SK-N-SH (cell line): ENCODE measurements at regions not wholly inside any gene's neighbourhood (a gene's known extent, or its start where the extent isn't known, plus 50 kb on each side); places are given as distances from the start of the nearest gene placed in this dataset.

ENCODE experiments used
- CTCF ChIA-PET: fragments of 300-600, 350-600 bp; formaldehyde crosslinking; extraction: SDS; loops from one replicate; lab custom pipeline; 2021; lab: Yijun Ruan, JAX
- POLR2A ChIA-PET: fragments of 350-600 bp; sonication (Branson Sonifier 250); formaldehyde crosslinking; extraction: SDS; loops from one replicate; lab custom pipeline; 2020; ENCODE audit warnings: antibody characterized with exemption, inconsistent platforms; lab: Yijun Ruan, JAX
- DNase-seq: peaks from one replicate; pipeline ENCODE4 v3.0.0; 2012
- H2AFZ ChIP-seq: fragments of 200-600 bp; sonication (generic); 2 replicates; pipeline ENCODE4 v1.8.1; 2016; ENCODE audit warnings: antibody characterized with exemption, mild to moderate bottlenecking, low read depth
- H3F3A ChIP-seq: fragments of 200-600 bp; sonication (generic); replicated peaks from 2 replicates; pipeline ENCODE3; 2016; ENCODE audit warnings: antibody characterized with exemption, mild to moderate bottlenecking; ENCODE audit not compliant: insufficient read depth
- H3K27ac ChIP-seq, 2 experiments: fragments of 200-500 bp in 1 of 2; fragments of 200-600 bp in 1 of 2; sonication (Bioruptor generic) in 1 of 2; sonication (generic), shearing (Covaris generic) in 1 of 2; 2 replicates each; pipeline versions ENCODE4 v1.5.1 to v1.6.1; 2014 to 2016; ENCODE audit warnings: low read depth in 2 of 2, inconsistent platforms in 1 of 2, low read length in 1 of 2, mild to moderate bottlenecking in 1 of 2, mixed read lengths in 1 of 2
- H3K27me3 ChIP-seq: fragments of 200-600 bp; sonication (generic), shearing (Covaris generic); 2 replicates; pipeline ENCODE4 v1.6.1; 2016; ENCODE audit warnings: mixed run types; ENCODE audit not compliant: insufficient read depth
- H3K36me3 ChIP-seq, 2 experiments: fragments of 200-500 bp in 1 of 2; fragments of 200-600 bp in 1 of 2; sonication (Bioruptor generic) in 1 of 2; sonication (generic) in 1 of 2; replicated peaks in 1 of 2; 2 replicates each; pipeline versions ENCODE3 to v1.5.1; 2014 to 2016; ENCODE audit warnings: low read length in 1 of 2, mild to moderate bottlenecking in 1 of 2; ENCODE audit not compliant: insufficient read depth in 2 of 2, control insufficient read depth in 1 of 2
- H3K4me1 ChIP-seq, 2 experiments: fragments of 200-500 bp in 1 of 2; fragments of 200-600 bp in 1 of 2; sonication (Bioruptor generic) in 1 of 2; sonication (generic), shearing (Covaris generic) in 1 of 2; 2 replicates each; pipeline versions ENCODE4 v1.5.1 to v1.6.1; 2014 to 2016; ENCODE audit warnings: low read depth in 1 of 2, low read length in 1 of 2, mixed run types in 1 of 2; ENCODE audit not compliant: insufficient read depth in 2 of 2, control insufficient read depth in 1 of 2
- H3K4me2 ChIP-seq: fragments of 200-600 bp; sonication (generic), shearing (Covaris generic); 2 replicates; pipeline ENCODE4 v1.6.1; 2017; ENCODE audit warnings: mixed run types
- H3K4me3 ChIP-seq, 2 experiments: fragments of 200-500 bp in 1 of 2; fragments of 200-600 bp in 1 of 2; sonication (Bioruptor generic) in 1 of 2; sonication (generic), shearing (Covaris generic) in 1 of 2; 2 replicates each; pipeline versions ENCODE4 v1.5.1 to v1.8.1; 2014 to 2016; ENCODE audit warnings: low read depth in 2 of 2, inconsistent platforms in 1 of 2, low read length in 1 of 2, mild to moderate bottlenecking in 1 of 2, mixed read lengths in 1 of 2, moderate library complexity in 1 of 2
- H3K79me2 ChIP-seq: fragments of 200-600 bp; sonication (generic); 2 replicates; pipeline ENCODE4 v1.8.1; 2017; ENCODE audit warnings: mild to moderate bottlenecking; ENCODE audit not compliant: insufficient read depth
- H3K9ac ChIP-seq: fragments of 200-600 bp; sonication (generic); 2 replicates; pipeline ENCODE4 v1.6.1; 2017; ENCODE audit warnings: mixed run types
- H3K9me2 ChIP-seq: fragments of 200-600 bp; sonication (generic); 2 replicates; pipeline ENCODE4 v1.6.1; 2017; ENCODE audit warnings: mixed run types
- H3K9me3 ChIP-seq: fragments of 200-600 bp; sonication (generic); 2 replicates; pipeline ENCODE4 v1.6.1; 2017; ENCODE audit warnings: mixed run types, mild to moderate bottlenecking, moderate library complexity
- H4K20me1 ChIP-seq: fragments of 200-600 bp; sonication (generic); 2 replicates; pipeline ENCODE4 v1.6.1; 2017; ENCODE audit warnings: mild to moderate bottlenecking, mixed run types; ENCODE audit not compliant: insufficient read depth
- FOXM1 ChIP-seq: IDR thresholded peaks from 2 replicates; pipeline ENCODE4 v1.4.0; 2012; ENCODE audit warnings: low read depth, mild to moderate bottlenecking
- GABPA ChIP-seq: IDR thresholded peaks from 2 replicates; pipeline ENCODE4 v1.4.0; 2012; ENCODE audit warnings: low read depth, mild to moderate bottlenecking
- JUND ChIP-seq: IDR thresholded peaks from 2 replicates; pipeline ENCODE4 v1.4.0; 2012
- NFIC ChIP-seq: IDR thresholded peaks from 2 replicates; pipeline ENCODE4 v1.4.0; 2012; ENCODE audit warnings: borderline replicate concordance
- NRF1 ChIP-seq: IDR thresholded peaks from 2 replicates; pipeline ENCODE4 v1.6.1; 2012; ENCODE audit warnings: low read depth, mild to moderate bottlenecking, low read length
- PBX3 ChIP-seq: IDR thresholded peaks from 2 replicates; pipeline ENCODE4; 2012
- RAD21 ChIP-seq: IDR thresholded peaks from 2 replicates; pipeline ENCODE4 v1.6.1; 2012; ENCODE audit warnings: mild to moderate bottlenecking, low read length
- REST ChIP-seq: IDR thresholded peaks from 2 replicates; pipeline ENCODE4 v1.6.1; 2012; ENCODE audit warnings: mild to moderate bottlenecking, low read depth, low read length, moderate library complexity
- SIN3A ChIP-seq: IDR thresholded peaks from 2 replicates; pipeline ENCODE4 v1.6.1; 2012; ENCODE audit warnings: low read depth, mild to moderate bottlenecking, low read length, moderate library complexity, borderline replicate concordance
- SMC3 ChIP-seq: IDR thresholded peaks from 2 replicates; pipeline ENCODE4 v1.6.1; 2012; ENCODE audit warnings: low read depth, low read length, improper control_type of control experiment
- TAF1 ChIP-seq: IDR thresholded peaks from 2 replicates; pipeline ENCODE4 v1.6.1; 2012; ENCODE audit warnings: low read depth, mild to moderate bottlenecking, low read length, moderate library complexity, borderline replicate concordance
- TCF12 ChIP-seq: IDR thresholded peaks from 2 replicates; pipeline ENCODE4 v1.4.0; 2012
- TEAD4 ChIP-seq: IDR thresholded peaks from 2 replicates; pipeline ENCODE4 v1.4.0; 2012; ENCODE audit warnings: mild to moderate bottlenecking, borderline replicate concordance; ENCODE audit not compliant: insufficient read depth
- YY1 ChIP-seq: IDR thresholded peaks from 2 replicates; pipeline ENCODE4 v1.4.0; 2012; ENCODE audit warnings: low read depth, mild to moderate bottlenecking
- WGBS: methylation state at CpG from one replicate; pipeline ENCODE4 v1.1.6; 2017; ENCODE audit warnings: low lambda C conversion rate; 5-methylcytosine and 5-hydroxymethylcytosine counted together
- TF ChIP-seq, protein P1 (sequence below): IDR thresholded peaks from 2 replicates; pipeline ENCODE4 v1.4.0; 2012; ENCODE audit warnings: low read depth, borderline replicate concordance
- TF ChIP-seq, protein P2 (sequence below): IDR thresholded peaks from 2 replicates; pipeline ENCODE4 v1.4.0; 2012; ENCODE audit warnings: low read depth, borderline replicate concordance

- Histone ChIP-seq H4K20me1 (no peaks in the 10 kb centered on the region), H3K9me2 (no peaks in the 10 kb centered on the region), H2AFZ (no peak overlapping the region), H3K9ac (no peak overlapping the region), H3K27ac (no peak overlapping the region), H3K79me2 (no peaks in the 10 kb centered on the region), H3K4me2 (no peak overlapping the region), H3K9me3 (peaks cover 6% of the 10 kb centered on the region; the same call in 1 of the 2 replicates), H3F3A (no peaks in the 10 kb centered on the region), H3K4me3 (no peak overlapping the region), H3K36me3 (no peaks in the 10 kb centered on the region), H3K4me1 (peaks cover 0 to 16% of the 10 kb centered on the region in 2 experiments; a peak in 1 of 4 replicates), H3K27me3 (no peaks in the 10 kb centered on the region)
- no peak for DNase-seq
- 72% methylated on average over 1 of the region's 1 CpG for WGBS
- no peak for TF ChIP-seq JUND
- TF ChIP-seq NFIC, result no peak
- TF ChIP-seq NRF1, result no peak
- TF ChIP-seq, protein P1, sequence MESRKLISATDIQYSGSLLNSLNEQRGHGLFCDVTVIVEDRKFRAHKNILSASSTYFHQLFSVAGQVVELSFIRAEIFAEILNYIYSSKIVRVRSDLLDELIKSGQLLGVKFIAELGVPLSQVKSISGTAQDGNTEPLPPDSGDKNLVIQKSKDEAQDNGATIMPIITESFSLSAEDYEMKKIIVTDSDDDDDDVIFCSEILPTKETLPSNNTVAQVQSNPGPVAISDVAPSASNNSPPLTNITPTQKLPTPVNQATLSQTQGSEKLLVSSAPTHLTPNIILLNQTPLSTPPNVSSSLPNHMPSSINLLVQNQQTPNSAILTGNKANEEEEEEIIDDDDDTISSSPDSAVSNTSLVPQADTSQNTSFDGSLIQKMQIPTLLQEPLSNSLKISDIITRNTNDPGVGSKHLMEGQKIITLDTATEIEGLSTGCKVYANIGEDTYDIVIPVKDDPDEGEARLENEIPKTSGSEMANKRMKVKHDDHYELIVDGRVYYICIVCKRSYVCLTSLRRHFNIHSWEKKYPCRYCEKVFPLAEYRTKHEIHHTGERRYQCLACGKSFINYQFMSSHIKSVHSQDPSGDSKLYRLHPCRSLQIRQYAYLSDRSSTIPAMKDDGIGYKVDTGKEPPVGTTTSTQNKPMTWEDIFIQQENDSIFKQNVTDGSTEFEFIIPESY, result no peak
- no peak for TF ChIP-seq SIN3A
- no peak for TF ChIP-seq RAD21
- no peak for TF ChIP-seq TAF1
- TF ChIP-seq TCF12, result no peak
- no peak for TF ChIP-seq GABPA
- TF ChIP-seq, protein P2, sequence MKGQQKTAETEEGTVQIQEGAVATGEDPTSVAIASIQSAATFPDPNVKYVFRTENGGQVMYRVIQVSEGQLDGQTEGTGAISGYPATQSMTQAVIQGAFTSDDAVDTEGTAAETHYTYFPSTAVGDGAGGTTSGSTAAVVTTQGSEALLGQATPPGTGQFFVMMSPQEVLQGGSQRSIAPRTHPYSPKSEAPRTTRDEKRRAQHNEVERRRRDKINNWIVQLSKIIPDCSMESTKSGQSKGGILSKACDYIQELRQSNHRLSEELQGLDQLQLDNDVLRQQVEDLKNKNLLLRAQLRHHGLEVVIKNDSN, result no peak
- no peak for TF ChIP-seq REST
- no peak for TF ChIP-seq FOXM1
- TF ChIP-seq SMC3, result no peak
- TF ChIP-seq PBX3, result no peak
- no peak for TF ChIP-seq YY1
- no peak for TF ChIP-seq TEAD4
- ChIA-PET POLR2A (no interaction called here), CTCF (no interaction called here)
Observed at GRCh38 chr6:156616495-156616894, 160.7 kb upstream of the ARID1B start.
